ENCODE measurements at regions not wholly inside any gene's neighbourhood (a gene's known extent, or its start where the extent isn't known, plus 50 kb on each side); places are given as distances from the start of the nearest gene placed in this dataset.

DNA sequence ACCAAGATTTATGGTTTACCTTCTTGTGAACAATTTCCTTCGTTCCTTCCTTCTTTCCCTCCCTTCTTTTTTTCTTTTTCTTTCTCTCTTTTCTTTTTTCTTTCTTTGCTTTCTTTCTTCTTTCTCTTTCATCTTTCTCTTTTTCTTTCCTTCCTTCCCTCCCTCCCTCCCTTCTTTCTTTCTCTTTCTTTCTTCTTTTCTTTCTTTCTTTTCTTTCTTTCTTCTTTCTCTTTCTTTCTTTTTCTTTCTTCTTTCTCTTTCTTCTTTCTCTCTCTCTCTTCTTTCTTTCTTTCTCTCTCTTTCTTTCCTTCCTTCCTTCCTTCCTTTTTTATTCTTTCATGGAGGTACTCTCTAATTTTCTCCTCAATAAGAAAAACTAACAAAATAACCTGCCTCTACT is 462.1 kb upstream of the ATP2B1 start:
- H3K4me3 Mint-ChIP-seq: no peak overlapping the region
- no peaks in the 10 kb centered on the region for H3K27me3 Mint-ChIP-seq
- DNase-seq (ENCODE audit: extremely low spot score, unreplicated experiment): no peak
- H3K36me3 Mint-ChIP-seq: no peaks in the 10 kb centered on the region
- H3K9me3 Mint-ChIP-seq: no peaks in the 10 kb centered on the region
- H3K4me1 Mint-ChIP-seq (ENCODE audit: unreplicated experiment): peaks cover 22% of the 10 kb centered on the region
- TF ChIP-seq, protein P1, sequence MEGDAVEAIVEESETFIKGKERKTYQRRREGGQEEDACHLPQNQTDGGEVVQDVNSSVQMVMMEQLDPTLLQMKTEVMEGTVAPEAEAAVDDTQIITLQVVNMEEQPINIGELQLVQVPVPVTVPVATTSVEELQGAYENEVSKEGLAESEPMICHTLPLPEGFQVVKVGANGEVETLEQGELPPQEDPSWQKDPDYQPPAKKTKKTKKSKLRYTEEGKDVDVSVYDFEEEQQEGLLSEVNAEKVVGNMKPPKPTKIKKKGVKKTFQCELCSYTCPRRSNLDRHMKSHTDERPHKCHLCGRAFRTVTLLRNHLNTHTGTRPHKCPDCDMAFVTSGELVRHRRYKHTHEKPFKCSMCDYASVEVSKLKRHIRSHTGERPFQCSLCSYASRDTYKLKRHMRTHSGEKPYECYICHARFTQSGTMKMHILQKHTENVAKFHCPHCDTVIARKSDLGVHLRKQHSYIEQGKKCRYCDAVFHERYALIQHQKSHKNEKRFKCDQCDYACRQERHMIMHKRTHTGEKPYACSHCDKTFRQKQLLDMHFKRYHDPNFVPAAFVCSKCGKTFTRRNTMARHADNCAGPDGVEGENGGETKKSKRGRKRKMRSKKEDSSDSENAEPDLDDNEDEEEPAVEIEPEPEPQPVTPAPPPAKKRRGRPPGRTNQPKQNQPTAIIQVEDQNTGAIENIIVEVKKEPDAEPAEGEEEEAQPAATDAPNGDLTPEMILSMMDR (conservative IDR thresholded peaks at IDR 0.05): no peak
- H3K27ac Mint-ChIP-seq: no peak overlapping the region

DNA sequence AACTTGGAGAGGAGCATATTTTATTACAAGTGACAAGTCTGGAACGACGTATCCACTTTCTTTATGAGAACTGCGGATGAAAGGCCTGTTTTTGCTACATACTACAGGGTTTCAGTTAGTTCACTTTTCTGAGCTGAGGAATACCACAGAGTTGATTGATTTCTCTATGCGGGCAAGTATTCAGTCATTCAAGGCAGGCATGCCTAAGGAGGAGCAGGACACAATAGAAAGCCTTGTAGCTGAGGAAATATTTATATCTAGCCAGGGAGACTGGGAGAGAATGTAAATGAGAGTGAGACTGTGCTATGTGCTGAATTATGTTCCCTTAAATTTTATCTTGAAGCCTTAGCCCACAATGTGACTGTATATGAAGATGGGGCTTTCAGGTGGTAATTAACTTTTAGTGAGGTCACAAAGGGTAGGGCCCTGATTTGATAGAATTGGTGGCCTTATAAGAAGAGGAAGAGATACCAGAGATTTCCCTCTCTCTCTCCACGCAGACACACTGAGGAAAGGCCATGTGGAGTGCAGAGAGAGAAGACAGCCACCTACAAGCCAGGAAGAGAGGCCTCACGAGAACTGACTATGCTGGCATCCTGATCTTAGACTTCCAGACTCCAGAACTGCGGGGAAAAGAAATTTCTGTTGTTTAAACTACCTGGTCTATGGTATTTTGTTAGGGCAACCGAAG is 459.0 kb upstream of the ATP2B1 start:
- H3K9me3 Mint-ChIP-seq: peaks cover 7% of the 10 kb centered on the region
- no peak for DNase-seq (ENCODE audit: extremely low spot score, unreplicated experiment)
- no peaks in the 10 kb centered on the region for H3K27me3 Mint-ChIP-seq
- TF ChIP-seq, protein P1 (conservative IDR thresholded peaks at IDR 0.05): no peak
- peaks cover 6% of the 10 kb centered on the region for H3K4me1 Mint-ChIP-seq (ENCODE audit: unreplicated experiment)
- H3K4me3 Mint-ChIP-seq: no peak overlapping the region
- H3K27ac Mint-ChIP-seq: no peak overlapping the region
- H3K36me3 Mint-ChIP-seq: no peaks in the 10 kb centered on the region

DNA sequence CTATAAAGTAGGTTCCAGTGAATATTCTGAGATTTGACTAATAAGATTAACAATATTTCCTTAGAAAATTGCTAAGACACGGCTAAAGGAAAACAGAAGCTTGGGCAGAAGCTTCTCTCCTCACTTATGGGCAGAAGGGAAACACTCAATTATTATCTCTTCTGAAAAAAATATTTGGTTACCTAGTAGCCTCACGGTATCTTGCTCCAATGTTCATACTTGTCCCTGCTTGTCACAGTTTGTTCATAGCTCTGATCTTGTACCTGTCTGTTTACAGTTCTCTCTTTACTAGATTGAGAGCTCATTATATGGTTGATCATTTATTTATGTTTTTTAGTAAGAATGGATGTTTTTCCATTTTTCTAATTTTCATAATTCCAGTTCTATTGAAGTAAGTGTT is 458.0 kb upstream of the ATP2B1 start:
- H3K27ac Mint-ChIP-seq: no peak overlapping the region
- H3K4me3 Mint-ChIP-seq: no peak overlapping the region
- H3K36me3 Mint-ChIP-seq: no peaks in the 10 kb centered on the region
- no peaks in the 10 kb centered on the region for H3K27me3 Mint-ChIP-seq
- H3K9me3 Mint-ChIP-seq: peaks cover 7% of the 10 kb centered on the region
- DNase-seq (ENCODE audit: extremely low spot score, unreplicated experiment): no peak
- peaks cover 6% of the 10 kb centered on the region for H3K4me1 Mint-ChIP-seq (ENCODE audit: unreplicated experiment)
- TF ChIP-seq, protein P1 (conservative IDR thresholded peaks at IDR 0.05): no peak

DNA sequence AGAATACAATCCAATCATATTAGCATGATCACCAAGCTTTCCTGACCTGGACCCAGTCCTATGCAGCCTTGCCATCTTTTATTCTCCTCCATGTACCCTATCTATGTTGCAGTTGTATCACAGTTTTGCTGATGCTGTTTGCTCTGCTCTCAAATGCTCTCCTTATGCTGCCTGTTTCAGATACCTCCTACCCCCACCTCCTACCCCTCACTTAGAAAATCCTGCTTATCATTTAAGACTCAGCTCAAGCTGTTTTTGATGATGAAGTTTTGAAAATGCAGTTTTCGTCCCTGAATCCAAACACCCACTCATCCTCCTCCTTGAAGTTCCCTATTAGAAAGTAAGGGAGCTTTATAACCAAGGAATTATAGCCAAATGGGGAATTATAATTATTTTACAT is 457.4 kb upstream of the ATP2B1 start:
- no peaks in the 10 kb centered on the region for H3K36me3 Mint-ChIP-seq
- no peak for DNase-seq (ENCODE audit: extremely low spot score, unreplicated experiment)
- H3K27me3 Mint-ChIP-seq: no peaks in the 10 kb centered on the region
- TF ChIP-seq, protein P1 (conservative IDR thresholded peaks at IDR 0.05): no peak
- no peak overlapping the region for H3K4me3 Mint-ChIP-seq
- H3K27ac Mint-ChIP-seq: no peak overlapping the region
- H3K9me3 Mint-ChIP-seq: peaks cover 7% of the 10 kb centered on the region
- peaks cover 6% of the 10 kb centered on the region for H3K4me1 Mint-ChIP-seq (ENCODE audit: unreplicated experiment)

DNA sequence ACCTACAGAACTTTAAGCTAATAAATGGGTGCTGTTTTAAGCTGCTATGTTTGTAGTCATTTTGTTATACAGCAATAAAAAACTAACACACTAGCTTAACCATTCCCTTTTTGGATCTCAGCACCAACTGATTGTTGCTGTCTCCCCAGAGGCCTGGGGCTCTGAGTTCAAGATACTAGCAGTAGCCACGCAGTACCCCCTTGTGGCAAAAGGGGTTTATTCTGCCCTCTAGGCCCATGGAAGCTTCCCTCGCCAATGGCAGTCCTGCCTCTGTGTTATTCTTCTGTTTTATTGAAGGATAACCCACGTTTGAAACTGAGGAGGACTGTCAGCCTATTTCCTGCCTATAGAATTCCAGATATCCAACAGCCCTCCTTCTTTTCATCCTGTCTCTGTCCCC is 455.3 kb upstream of the ATP2B1 start:
- TF ChIP-seq, protein P1 (conservative IDR thresholded peaks at IDR 0.05): no peak
- Mint-ChIP-seq H3K27ac (no peak overlapping the region), H3K9me3 (peaks cover 7% of the 10 kb centered on the region), H3K4me1 (ENCODE audit: unreplicated experiment) (peaks cover 6% of the 10 kb centered on the region), H3K36me3 (no peaks in the 10 kb centered on the region), H3K4me3 (no peak overlapping the region), H3K27me3 (no peaks in the 10 kb centered on the region)
- DNase-seq (ENCODE audit: extremely low spot score, unreplicated experiment): no peak
